GM12875 (cell line): ENCODE measurements at regions not wholly inside any gene's neighbourhood (a gene's known extent, or its start where the extent isn't known, plus 50 kb on each side); places are given as distances from the start of the nearest gene placed in this dataset.

Experiments used
- H3K4me3 ChIP-seq: one replicate; pipeline ENCODE4 v1.5.1; 2011; ENCODE audit warnings: low read depth, low read length, control low read depth
- TF ChIP-seq, protein P1 (sequence below): IDR thresholded peaks from 2 replicates; pipeline ENCODE4 v1.5.1; 2011; ENCODE audit warnings: low read depth, mild to moderate bottlenecking, control low read depth, inconsistent platforms, low read length, moderate library complexity, borderline replicate concordance; ENCODE audit not compliant: insufficient read depth

DNA sequence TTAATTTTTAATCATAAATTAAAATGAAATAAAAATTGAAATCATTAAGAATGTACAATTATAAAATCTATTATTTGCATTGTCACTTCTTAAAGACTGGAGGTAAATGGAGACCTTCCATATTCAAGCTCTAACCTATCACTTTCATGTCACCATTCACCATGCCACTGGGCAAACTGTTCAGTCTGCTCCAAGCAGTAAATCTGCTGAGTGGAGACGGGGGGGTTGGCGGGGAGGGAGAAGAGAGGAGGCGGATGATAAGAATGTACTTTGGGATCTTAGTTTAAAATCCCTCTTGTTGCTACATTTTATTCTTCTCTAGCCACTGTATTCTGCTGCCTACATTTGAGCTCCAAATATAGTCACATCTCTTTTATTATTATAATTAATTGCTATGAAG, 365.9 kb upstream of the NFIA start:
- no peak overlapping the region for H3K4me3 ChIP-seq
- TF ChIP-seq, protein P1, sequence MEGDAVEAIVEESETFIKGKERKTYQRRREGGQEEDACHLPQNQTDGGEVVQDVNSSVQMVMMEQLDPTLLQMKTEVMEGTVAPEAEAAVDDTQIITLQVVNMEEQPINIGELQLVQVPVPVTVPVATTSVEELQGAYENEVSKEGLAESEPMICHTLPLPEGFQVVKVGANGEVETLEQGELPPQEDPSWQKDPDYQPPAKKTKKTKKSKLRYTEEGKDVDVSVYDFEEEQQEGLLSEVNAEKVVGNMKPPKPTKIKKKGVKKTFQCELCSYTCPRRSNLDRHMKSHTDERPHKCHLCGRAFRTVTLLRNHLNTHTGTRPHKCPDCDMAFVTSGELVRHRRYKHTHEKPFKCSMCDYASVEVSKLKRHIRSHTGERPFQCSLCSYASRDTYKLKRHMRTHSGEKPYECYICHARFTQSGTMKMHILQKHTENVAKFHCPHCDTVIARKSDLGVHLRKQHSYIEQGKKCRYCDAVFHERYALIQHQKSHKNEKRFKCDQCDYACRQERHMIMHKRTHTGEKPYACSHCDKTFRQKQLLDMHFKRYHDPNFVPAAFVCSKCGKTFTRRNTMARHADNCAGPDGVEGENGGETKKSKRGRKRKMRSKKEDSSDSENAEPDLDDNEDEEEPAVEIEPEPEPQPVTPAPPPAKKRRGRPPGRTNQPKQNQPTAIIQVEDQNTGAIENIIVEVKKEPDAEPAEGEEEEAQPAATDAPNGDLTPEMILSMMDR = no peak

DNA sequence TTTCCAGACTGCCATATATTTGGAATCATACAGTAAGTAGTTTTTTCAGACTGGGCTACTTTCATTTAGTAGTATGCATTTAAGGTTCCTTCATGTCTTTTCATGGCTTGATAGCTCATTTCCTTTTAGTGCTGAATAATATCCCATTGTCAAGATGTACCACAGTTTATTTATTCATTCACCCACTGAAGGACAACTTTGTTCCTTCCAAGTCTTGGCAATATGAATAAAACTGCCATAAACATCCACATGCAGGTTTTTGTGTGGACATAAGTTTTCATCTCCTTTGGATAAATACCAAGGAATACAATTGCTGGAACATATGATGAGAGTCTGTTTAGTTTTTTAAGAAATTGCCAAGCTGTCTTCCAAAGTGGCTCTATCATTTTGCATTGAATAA, 366.4 kb upstream of the NFIA start:
- TF ChIP-seq, protein P1 = no peak
- H3K4me3 ChIP-seq = no peak overlapping the region

- TF ChIP-seq, protein P1 = no peak
- no peak overlapping the region for H3K4me3 ChIP-seq
These were observed 372.9 kb upstream of the NFIA start for GRCh38 chr1:60709426-60709825.

GRCh38 chr1:60705026-60705425, 377.3 kb upstream of the NFIA start:
- TF ChIP-seq, protein P1 = no peak
- H3K4me3 ChIP-seq = no peak overlapping the region

DNA sequence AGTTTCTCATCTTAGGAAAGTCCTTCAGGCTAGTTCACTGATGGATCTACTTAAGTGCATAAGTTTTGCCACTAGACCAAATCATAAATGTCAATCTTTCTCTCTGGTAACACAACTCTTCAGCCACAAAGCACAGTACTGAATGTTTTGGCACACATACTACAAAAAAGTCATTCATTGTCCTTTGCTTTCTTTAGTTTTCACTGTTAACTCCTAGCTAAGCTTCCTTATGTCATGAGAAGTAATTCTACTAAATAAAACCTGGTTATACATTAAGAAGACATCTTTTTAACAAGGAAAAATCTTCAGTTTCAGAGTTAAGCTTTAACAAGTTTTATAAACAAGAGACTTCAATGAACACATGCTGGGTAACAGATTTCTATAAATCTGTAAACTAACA, 379.2 kb upstream of the NFIA start:
- no peak overlapping the region for H3K4me3 ChIP-seq
- TF ChIP-seq, protein P1 = no peak

- TF ChIP-seq, protein P1 = no peak
- H3K4me3 ChIP-seq = no peak overlapping the region
These were observed 383.0 kb upstream of the NFIA start for GRCh38 chr1:60699325-60699724.

DNA sequence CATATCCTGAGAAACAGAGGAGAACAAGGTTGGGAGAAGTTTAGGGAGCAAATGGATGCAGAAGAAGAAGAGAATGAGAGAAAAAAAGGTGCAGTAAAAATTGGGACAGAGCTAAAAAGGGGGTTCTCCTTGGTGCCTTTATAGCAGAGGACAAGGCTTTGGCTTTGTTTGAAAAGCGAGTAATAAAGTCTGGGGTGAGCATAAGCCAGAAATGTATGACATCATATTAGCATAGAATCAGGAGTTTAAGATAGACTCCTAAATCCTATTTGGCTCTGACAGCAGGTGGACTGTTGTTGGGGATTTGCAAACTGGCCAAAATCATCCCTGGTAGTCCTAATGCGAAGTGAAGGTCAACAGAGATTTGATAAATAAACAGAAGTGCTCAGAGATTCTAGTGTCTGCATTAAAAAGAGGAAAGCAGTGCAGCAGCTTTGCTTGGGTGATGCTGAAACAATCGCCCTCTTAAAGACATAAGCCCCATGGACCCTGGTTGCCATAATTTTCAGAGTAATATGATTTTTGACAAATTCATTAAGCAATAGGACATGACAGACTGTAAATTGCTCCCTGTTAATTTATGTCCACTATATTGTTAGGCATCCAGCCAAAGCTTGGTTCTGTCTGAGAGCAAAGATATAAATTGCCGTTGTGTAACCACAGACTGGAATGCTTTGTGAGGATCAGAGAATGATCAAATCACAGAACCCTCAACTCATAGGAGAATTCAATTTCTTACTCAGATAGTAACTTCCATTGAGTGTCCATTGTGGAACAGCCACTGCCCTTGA, 385.0 kb upstream of the NFIA start:
- TF ChIP-seq, protein P1 = no peak
- H3K4me3 ChIP-seq = no peak overlapping the region
